Ishikawa (cell line): ENCODE measurements at regions not wholly inside any gene's neighbourhood (a gene's known extent, or its start where the extent isn't known, plus 50 kb on each side); places are given as distances from the start of the nearest gene placed in this dataset.

Experiments
- CEBPB ChIP-seq: IDR thresholded peaks from 2 replicates; pipeline ENCODE4 v1.6.1; 2012
- CREB1 ChIP-seq: IDR thresholded peaks from 2 replicates; pipeline ENCODE4 v1.6.1; 2012; ENCODE audit warnings: low read depth
- EGR1 ChIP-seq: IDR thresholded peaks from 2 replicates; pipeline ENCODE4 v1.6.1; 2012
- EP300 ChIP-seq: IDR thresholded peaks from 2 replicates; pipeline ENCODE4 v1.6.1; 2012; ENCODE audit warnings: borderline replicate concordance
- FOXM1 ChIP-seq: IDR thresholded peaks from 2 replicates; pipeline ENCODE4 v1.6.1; 2012; ENCODE audit warnings: low read depth, borderline replicate concordance
- MAX ChIP-seq: IDR thresholded peaks from 2 replicates; pipeline ENCODE4 v1.6.1; 2012
- NFIC ChIP-seq: IDR thresholded peaks from 2 replicates; pipeline ENCODE4 v1.6.1; 2012
- RAD21 ChIP-seq: IDR thresholded peaks from 2 replicates; pipeline ENCODE4 v1.6.1; 2012; ENCODE audit warnings: low read depth
- REST ChIP-seq: IDR thresholded peaks from 2 replicates; pipeline ENCODE4 v1.6.1; 2012; ENCODE audit warnings: low read depth, mild to moderate bottlenecking
- TAF1 ChIP-seq: IDR thresholded peaks from 2 replicates; pipeline ENCODE4 v1.6.1; 2012; ENCODE audit warnings: low read depth, mild to moderate bottlenecking
- TEAD4 ChIP-seq: IDR thresholded peaks from 2 replicates; pipeline ENCODE4 v1.6.1; 2012
- YY1 ChIP-seq: IDR thresholded peaks from 2 replicates; pipeline ENCODE4 v1.6.1; 2012; ENCODE audit warnings: low read depth

GRCh38 chr11:69909561-69910518 is 90.6 kb upstream of the FGF3 start:
- TF ChIP-seq TAF1 (no peak), REST (no peak), TEAD4 (no peak), FOXM1 (no peak), RAD21 (peak; percentile 27; the same call in 1 of the 2 replicates), CEBPB (no peak), EGR1 (no peak), CREB1 (no peak), NFIC (no peak), YY1 (no peak), EP300 (no peak), MAX (no peak)
